ENCODE measurements at regions not wholly inside any gene's neighbourhood (a gene's known extent, or its start where the extent isn't known, plus 50 kb on each side); places are given as distances from the start of the nearest gene placed in this dataset.

DNA sequence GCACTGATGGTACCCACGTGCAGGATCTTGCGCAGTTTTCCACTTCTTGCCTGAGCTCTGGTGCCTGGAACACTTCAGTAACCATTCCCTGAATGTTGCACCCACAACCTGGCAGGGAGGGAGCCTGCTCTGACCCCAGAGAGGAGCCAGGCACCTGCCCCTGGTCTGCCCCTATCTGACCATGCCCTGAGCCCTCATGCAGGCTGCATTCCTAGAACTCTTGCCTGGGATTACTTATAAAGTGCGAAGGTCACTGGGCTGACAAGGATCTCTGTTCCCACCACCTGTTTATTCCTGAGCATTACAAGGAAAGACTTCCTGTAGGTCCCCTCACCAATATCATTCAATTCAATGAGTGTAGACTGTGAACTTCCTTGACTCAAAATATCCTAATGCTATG lies 191.9 kb upstream of the FMN2 start:
- no peak for DNase-seq (ENCODE audit: low read depth in 2 of 3, low spot score in 2 of 3)

DNA sequence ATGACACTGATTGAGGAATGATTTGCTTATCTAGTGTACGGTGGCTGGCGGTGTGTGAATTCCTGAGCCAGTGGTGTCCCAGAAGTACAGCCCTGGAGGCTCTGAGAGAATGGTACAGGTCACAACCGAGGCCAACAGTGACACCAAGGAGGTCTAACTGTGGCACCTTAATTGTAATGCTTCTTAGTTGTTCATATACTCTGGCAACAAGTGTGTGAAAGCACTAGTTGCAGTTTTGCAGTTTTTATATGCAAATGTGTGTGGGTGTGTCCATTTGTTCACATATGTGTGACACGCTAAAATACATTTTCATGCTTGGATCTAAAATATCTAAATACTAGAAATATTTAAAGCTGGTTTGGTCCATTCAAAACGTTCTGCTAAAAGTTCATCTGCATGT lies 185.3 kb upstream of the FMN2 start:
- DNase-seq (ENCODE audit: low read depth in 2 of 3, low spot score in 2 of 3) = no peak

DNA sequence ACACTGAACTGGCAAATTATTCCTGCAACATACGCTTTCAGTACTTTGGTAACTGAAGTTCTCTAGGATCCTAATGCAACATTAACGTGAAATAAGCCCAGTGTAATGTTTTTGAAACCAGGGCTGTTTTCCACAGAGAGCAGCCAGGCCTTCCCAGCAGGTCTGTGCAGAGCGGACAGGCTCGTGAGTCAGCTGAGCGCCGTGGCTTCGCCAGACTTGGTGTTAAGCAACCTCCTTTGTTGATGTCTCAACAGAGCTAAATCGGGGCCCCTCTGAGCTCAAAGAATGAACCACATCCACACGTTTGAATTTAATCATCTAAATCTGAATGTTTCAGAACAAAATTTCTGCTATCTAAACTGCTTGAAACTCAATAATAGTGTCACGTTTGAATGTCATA lies 181.8 kb upstream of the FMN2 start:
- no peak for DNase-seq (ENCODE audit: low read depth in 2 of 3, low spot score in 2 of 3)

DNA sequence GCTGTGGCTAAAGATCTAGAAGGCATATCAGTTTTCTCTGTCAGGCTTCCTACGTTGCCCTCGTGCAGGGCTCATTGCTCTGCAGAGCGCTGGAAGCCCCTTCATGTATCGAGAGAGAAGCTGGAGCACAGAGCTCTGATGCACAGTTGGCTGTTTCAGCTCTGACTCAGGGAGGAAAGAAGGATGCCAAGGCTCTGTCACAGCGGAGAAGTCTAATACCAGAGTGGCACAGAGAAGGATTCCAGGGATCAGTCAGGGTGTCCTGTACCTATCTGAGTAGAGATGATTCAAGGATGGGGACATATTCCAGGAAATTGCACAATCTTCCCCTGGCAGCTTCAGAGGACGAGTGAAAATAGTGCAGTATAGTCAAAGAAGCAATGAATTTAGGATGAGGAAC lies 179.2 kb upstream of the FMN2 start:
- no peak for DNase-seq (ENCODE audit: low read depth in 2 of 3, low spot score in 2 of 3)

DNA sequence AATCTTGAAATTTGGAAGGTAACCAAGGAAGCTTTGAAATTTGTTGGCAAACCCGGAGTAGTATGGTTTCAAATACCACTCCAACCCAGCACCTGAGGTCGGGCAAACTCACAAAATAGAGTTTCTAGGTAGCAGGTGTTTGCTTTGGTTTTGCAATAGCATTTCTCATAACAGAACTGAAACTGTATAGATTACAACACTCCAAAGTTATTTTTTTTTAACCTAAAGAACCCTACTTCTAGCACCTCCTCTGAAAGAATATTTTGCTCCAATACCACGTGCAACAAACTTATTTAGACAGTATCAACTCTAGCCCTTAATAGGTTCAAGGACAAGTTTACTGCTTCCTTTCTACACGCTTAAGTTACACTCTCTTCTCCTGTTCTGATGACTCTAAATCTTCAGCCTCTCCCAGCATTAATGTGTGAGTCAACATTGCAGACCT lies 178.5 kb upstream of the FMN2 start:
- DNase-seq (ENCODE audit: low read depth in 2 of 3, low spot score in 2 of 3) = no peak

DNA sequence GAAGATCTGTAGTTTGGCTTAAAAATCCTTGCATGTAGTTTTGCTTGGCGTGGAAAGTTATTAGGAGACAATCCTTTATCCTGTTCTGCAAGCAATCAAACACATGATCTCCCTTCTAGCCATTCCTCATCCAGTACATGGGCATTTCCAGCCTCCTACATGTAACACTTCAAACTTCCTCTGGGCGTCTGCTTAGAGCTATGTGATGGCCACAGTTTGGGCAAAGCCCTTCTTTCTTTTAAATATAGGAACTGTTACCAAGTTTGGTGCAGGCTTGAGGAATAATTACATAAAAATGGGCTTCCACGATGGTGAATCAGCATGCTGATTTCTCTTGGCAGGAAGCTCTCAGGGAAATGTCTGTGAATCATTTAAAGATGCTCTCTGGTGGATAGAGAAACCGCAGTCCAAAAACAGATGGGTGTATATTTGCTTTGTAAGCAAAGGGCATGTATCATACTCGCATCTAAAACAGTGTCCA lies 176.9 kb upstream of the FMN2 start:
- no peak for DNase-seq (ENCODE audit: low read depth in 2 of 3, low spot score in 2 of 3)

DNA sequence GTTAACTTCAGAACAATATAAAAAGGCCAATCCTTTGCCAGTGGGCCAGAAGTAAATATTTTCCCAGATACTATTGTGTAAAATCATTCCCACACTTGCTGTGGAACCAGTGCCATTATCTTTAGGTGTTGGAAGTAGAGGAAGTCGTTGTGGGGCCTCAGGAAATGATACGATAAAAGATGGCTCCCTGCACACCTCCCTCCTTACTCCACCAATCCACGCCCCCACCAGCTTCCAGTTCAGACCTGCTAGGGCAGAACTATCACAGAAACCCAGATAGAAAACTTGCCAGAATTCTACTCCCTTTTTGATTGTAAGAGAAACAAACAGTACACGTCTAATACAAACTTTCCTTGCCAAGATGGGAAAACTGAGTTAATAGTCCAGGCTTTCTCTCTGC lies 173.0 kb upstream of the FMN2 start:
- DNase-seq (ENCODE audit: low read depth in 2 of 3, low spot score in 2 of 3) = no peak

DNA sequence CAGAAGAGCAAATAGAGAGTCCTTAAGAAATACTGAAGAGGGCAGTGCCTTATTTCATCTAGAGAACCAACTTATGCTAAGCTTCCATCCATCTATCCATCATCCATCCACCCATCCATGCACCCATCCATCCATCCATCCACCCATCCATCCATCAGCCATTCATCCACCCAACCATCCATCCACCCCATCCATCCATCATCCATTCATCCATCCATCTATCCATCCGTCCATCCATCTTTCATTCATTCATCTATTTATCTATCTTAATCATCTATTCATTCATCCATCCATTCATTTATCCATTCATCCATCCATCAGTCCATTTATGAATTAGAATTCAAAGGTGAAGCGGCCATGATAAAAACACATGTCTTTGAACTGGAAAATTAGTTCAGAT lies 171.5 kb upstream of the FMN2 start:
- no peak for DNase-seq (ENCODE audit: low read depth in 2 of 3, low spot score in 2 of 3)

DNA sequence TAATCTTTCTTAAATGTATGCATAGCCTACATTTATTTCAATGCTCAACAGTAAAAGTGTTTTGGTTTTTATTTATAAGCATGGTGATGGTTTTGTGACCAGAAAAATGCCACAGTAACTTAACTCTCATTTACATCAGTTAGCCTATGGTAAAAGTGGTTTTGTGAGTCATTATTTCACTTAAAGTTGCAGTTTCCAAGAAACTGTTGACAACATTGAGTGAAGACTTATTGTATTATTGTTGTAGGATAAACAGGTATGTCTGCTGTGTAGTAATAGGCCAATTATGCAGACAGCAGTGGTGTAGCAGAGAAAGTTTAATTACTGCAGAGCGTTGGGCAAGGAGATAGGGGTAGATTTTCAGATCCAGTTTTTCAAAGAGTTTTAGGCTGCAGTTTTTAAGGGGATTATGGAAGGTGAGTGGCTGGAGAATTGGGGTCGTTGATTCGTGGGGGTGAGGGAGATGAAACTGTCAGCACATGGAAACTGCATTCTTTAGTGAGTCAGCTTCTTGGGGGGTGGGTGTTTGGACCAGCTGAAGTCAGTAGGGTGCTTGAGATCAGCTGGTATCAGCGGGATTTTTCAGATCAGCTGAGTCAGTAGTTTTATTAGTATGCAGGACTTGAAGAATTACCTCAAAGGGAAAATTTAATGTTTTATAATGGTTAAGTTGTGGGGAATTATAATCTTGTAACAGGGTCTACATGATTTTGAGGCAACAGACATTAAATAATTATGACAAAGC lies 168.7 kb upstream of the FMN2 start:
- no peak for DNase-seq (ENCODE audit: low read depth in 2 of 3, low spot score in 2 of 3)

DNA sequence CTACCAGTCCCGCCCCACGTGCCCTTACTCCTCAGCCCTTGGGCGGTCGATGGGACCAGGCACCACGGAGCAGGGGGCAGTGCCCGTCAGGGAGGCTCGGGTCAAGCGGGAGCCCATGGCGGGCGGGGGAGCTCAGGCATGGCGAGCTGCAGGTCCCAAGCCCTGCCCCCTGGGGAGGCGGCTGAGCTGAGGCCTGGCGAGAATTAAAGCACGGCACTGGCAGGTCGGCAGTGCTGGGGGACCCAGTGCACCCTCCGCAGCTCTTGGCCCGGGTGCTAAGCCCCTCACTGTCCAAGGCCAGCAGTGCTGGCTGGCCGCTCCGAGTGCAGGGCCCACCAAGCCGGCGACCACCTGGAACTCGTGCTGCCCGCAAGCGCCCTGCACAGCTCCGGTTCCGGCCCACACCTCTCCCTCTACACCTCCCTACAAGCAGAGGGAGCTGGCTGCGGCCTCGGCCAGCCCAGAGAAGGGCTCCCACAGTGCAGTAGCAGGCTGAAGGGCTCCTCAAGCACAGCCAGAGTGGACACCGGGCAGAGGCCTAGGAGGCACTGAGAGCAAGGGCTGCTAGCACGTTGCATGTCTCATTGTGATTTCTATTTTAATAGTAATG lies 166.8 kb upstream of the FMN2 start:
- no peak for DNase-seq (ENCODE audit: low read depth in 2 of 3, low spot score in 2 of 3)

DNA sequence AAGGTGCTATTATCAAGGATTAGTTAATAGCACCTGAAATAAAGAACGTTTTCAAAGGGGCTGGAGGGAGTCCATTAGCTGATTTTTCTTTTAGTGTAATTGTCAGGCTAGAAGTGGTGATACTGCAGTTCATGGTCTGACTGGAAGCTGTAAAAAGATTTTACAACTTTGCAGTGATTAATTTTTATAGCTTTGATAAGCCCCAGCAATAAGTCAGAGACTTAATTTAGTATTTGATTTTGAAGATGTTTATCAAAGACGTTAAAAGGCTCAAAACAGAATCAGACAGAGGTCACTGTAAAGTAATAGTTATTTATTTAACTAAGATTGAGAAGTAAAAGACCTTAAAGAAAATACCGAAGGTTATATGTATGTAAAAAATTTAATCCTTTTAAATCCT lies 165.5 kb upstream of the FMN2 start:
- no peak for DNase-seq (ENCODE audit: low read depth in 2 of 3, low spot score in 2 of 3)

DNA sequence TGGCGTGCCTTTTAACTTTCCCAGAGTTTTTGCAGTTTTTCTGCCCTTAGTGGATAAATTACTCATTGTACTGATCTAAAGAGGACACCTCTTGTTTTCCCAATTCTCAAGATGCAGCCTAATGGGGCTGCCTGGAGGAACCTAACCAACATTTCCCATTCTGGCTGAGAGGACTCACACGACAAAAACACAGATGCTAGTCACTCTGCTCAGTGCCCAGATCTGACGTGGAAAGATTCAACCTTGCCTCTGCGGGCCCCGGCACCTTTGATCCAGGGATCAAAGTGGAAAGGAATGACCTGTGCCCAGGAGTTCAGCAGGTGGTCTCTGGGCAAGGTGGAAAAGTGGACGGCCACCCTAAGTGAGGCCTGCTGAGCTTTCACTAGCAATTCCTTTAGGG lies 162.4 kb upstream of the FMN2 start:
- DNase-seq (ENCODE audit: low read depth in 2 of 3, low spot score in 2 of 3) = no peak

DNA sequence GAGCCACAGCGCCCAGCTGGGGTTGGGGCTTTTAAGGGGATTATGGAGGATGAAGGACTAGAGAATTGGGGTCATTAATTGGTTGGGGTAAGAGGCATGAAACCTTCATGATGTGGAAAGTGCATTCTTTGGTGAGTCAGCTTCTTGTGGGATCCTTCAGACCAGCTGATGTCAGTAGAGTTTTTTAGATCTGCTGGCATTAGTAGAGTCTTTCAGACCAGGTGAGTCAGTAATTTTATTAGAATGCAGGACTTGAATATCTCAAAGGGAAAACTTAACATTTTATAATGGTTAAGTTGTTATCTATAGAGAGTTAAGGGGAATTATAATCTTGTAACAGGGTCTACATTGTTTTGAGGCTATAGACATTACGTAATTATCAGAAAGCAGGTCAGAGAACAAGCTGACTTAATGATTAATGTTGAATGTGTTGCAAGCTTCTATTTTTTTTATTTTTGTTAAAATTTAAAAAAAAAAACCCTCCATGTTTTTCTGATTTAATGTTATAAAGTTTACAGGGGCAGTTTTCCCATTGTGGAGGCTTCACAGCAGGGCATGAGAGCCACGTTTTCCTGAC lies 160.9 kb upstream of the FMN2 start:
- DNase-seq (ENCODE audit: low read depth in 2 of 3, low spot score in 2 of 3) = no peak

DNA sequence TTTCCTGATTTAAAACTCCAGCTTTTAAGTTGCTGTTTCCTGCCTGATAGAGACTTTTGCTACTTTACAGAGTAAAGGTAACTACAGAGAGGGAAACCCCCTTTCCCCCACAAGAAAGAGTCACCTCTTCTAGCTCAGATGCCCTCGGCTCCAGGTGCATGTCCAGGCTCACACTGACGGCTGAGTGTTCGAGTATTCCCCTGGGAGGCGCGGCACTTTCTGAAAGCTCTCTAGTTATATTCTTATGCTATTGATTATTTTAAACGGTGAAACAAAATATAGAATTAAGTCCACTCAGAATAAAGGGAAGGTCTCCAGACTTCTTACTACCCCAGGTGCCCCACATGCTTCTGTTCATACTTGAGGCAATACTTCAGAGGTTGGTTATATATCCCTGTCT lies 160.3 kb upstream of the FMN2 start:
- no peak for DNase-seq (ENCODE audit: low read depth in 2 of 3, low spot score in 2 of 3)

DNA sequence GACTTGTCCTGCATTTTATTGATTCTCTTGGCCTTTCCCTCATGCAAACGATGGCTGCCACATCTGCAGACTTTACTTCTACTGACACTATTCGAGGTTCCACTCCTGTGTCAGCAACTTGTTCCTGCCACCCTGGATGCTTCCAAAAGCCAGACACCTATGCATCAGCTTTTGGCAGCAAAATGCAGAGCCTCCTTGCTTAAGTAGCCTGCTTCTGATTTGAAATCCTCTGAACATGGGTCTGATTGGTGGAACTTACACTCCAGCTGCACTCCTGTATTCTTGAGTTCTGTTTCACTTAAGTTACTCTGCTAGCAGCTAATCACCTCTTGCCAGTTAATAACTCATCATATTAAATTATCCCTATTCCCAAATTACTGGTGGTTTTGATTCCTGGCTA lies 152.1 kb upstream of the FMN2 start:
- DNase-seq (ENCODE audit: low read depth in 2 of 3, low spot score in 2 of 3) = no peak

DNA sequence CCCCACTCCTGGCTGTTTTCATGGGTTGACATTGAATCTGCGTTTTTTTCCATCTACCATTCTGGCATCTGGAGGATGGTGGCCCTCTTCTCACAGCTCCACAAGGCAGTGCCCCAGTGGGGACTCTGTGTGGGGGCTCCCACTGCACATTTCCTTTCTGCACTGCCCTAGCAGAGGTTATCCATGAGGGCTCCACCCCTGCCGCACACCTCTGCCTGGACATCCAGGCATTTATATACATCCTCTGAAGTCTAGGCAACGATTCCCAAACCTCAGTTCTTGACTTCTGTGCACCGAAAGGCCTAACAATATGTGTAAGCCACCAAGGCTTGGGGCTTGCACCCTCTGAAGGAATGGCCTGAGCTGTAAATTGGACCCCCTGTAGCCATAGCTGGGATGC lies 147.9 kb upstream of the FMN2 start:
- no peak for DNase-seq (ENCODE audit: low read depth in 2 of 3, low spot score in 2 of 3)

DNA sequence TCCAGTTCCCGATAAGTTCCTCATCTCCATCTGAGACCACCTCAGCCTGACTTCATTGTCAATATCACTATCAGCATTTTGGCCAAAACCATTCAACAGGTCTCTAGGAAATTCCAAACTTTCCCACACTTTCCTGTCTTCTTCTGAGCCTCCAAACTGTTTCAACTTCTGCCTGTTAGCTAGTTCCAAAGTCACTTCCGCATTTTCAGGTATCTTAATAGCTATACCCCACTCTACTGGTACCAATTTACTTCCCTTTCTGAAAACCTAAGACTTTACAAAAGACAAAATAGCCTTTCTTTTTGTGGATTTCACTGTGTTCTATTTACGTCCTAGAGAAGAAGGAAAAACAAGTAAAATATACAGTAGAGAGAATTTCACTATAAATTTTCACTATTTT lies 147.0 kb upstream of the FMN2 start:
- DNase-seq (ENCODE audit: low read depth in 2 of 3, low spot score in 2 of 3) = peak in 2 of 3 donors; percentile 18 to 66

DNA sequence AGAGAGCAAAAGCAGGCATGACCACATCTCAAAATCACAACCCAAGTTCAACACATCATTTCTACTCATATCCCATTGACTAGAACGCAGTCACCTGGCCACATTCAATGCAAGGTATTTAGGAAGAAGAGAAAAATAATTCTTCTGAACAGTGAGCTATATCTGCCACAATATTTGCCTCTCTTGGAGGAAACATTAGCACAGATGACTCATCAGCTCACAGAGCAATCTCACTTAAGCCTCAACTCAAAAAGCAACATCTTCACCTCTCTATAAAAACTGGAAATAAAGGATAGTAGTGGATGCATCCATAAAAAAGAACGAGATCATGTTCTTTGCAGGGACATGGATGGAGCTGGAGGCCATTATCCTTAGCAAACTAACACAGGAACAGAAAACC lies 143.9 kb upstream of the FMN2 start:
- DNase-seq (ENCODE audit: low read depth in 2 of 3, low spot score in 2 of 3) = no peak

DNA sequence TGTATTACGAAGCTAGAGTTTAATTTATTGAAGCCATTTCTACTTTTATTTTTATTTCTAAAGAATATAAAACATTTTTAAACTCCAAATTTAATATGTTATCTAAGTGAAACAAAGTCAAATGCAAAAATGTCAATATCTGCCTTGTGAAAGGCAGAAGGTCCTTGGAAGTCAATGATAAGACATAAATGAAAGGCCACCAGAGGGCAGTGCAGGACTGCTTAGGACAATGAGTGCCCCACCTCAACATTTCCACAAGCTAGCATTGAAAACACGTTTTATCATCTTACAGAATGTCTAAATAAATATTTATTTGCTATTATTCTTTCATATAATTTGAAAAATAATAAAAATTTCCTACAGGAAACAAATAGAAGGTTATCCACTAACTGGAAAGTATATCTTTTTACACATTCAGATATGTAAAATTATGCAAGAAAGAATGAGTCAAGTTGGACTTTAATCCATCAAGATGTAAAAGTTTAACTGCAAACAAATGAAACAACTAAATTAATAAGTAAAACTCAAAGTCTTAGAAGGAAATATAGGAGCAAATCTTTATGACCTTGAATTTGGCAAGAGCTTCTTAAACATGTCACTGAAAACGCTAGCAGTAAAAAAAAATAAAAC lies 140.1 kb upstream of the FMN2 start:
- DNase-seq (ENCODE audit: low read depth in 2 of 3, low spot score in 2 of 3) = peak; percentile 4 to 86 (median 54)

DNA sequence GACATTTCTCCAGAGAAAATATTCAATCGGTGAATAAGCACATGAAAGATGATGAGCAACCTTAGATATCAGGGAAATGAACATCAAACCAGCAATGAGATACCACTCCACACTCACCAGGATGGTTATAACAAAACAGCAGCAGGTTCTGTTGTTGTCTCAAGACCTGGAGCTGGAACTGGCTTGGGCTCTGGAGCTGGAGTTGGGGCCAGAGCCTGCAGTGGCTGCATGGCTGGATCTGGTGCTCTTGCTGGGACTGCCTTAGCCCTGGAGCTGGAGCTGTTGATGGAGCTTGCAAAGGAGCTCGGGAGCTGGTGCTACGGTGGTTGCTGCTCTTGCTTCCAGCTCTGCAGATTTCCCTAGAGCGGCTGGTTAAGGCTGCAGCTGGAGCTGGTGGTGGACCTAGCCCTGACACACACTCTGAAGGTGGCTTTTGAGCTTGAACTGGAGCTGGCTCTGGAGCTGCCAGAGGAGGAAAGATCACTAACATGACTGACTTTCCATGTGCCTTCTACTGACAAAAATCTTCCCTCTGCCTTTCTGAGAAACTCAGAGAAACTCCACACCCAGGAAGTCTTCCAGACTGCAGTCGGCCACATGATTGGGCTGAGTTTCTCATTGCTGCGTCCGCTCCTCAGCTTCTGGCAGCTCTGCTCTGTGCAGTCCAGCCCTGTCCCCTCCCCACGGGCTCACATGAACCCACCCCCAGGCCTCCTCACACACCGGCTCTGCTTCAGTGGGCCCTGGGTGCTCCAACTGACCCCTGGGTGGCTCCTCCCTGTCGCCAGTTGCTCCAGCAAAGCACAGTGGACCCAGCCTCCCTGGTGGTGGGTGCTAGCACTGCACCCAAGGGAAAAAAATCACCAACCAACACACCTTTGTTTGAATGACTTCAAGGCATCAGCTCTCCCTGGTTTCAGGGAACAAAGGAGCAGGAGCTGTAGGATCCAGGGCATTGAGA lies 139.1 kb upstream of the FMN2 start:
- DNase-seq (ENCODE audit: low read depth in 2 of 3, low spot score in 2 of 3) = peak in 1 of 3 donors; percentile 3

DNA sequence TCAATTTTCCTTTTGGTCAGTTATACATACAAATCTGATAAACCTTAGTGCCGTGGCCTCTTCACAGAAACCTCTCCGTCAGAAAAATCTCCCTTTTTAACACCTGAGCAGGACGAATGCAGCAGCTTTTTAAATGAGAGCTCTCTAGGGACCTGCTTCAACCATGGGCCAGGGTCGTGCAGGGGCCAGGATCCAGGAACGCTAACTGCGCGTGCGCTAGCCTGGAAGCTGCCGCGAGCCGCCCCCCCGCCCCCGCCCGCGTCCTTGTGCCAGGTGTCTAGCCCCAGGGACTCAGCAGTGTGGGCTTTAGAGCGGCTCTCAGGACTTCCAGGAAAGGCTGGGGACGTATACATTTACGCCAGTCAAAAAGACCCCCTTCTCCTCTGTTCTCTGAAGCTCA lies 136.8 kb upstream of the FMN2 start:
- no peak for DNase-seq (ENCODE audit: low read depth in 2 of 3, low spot score in 2 of 3)

Data from hematopoietic multipotent progenitor cell (in vitro differentiated cells).